ENCODE measurements at regions not wholly inside any gene's neighbourhood (a gene's known extent, or its start where the extent isn't known, plus 50 kb on each side); places are given as distances from the start of the nearest gene placed in this dataset.

GRCh38 chr6:11428371-11428770, 109.2 kb upstream of the TMEM170B start:
- DNase-seq (ENCODE audit: low spot score) (no peak), ATAC-seq (ENCODE audit: low FRiP score) (no peak)
- TF ChIP-seq CTCF (IDR thresholded peaks at IDR 0.05): no peak

- no peak for ATAC-seq (ENCODE audit: low FRiP score)
- no peak for DNase-seq (ENCODE audit: low spot score)
- TF ChIP-seq CTCF (IDR thresholded peaks at IDR 0.05): no peak
These were observed 109.8 kb upstream of the TMEM170B start for GRCh38 chr6:11427723-11428245.

GRCh38 chr6:11427091-11427722, 110.3 kb upstream of the TMEM170B start:
- no peak for DNase-seq (ENCODE audit: low spot score)
- no peak for ATAC-seq (ENCODE audit: low FRiP score)

GRCh38 chr6:11426571-11426970, 111.0 kb upstream of the TMEM170B start:
- TF ChIP-seq CTCF (IDR thresholded peaks at IDR 0.05): no peak
- ATAC-seq (ENCODE audit: low FRiP score) (peak; percentile 53), DNase-seq (ENCODE audit: low spot score) (no peak)

More at GRCh38 chr6:11427091-11427722, 110.3 kb upstream of the TMEM170B start:
- TF ChIP-seq CTCF (IDR thresholded peaks at IDR 0.05): no peak

GRCh38 chr6:11425876-11426275, 111.7 kb upstream of the TMEM170B start:
- no peak for DNase-seq (ENCODE audit: low spot score)
- no peak for ATAC-seq (ENCODE audit: low FRiP score)
- TF ChIP-seq CTCF (IDR thresholded peaks at IDR 0.05): no peak

- DNase-seq (ENCODE audit: low spot score) (no peak), ATAC-seq (ENCODE audit: low FRiP score) (no peak)
- no peak for TF ChIP-seq CTCF (IDR thresholded peaks at IDR 0.05)
These were observed 112.1 kb upstream of the TMEM170B start for GRCh38 chr6:11425431-11425871.

GRCh38 chr6:11424395-11425034, 113.0 kb upstream of the TMEM170B start:
- TF ChIP-seq CTCF (IDR thresholded peaks at IDR 0.05): no peak
- ATAC-seq (ENCODE audit: low FRiP score): no peak
- no peak for DNase-seq (ENCODE audit: low spot score)

Data from omental fat pad (tissue), 3 donors.